ENCODE measurements at regions not wholly inside any gene's neighbourhood (a gene's known extent, or its start where the extent isn't known, plus 50 kb on each side); places are given as distances from the start of the nearest gene placed in this dataset.

DNA sequence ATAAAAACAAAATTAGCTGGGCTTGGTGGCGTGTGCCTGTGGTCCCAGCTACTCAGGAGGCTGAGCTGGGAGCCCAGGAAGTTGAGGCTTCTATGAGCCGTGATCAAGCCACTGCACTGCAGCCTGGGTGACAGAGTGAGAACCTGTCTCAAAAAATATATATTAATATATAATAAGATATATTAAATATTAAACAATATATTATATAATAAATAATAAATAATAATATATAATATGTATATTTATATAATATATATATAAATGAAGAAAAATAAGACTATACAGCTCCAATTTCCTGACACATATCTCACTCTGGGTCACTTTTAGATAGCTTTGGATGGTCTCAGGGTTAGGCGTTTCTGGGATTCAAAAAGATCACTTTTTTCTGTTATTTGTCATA, 74.2 kb upstream of the DPPA4 start:
- TF ChIP-seq, protein P1, sequence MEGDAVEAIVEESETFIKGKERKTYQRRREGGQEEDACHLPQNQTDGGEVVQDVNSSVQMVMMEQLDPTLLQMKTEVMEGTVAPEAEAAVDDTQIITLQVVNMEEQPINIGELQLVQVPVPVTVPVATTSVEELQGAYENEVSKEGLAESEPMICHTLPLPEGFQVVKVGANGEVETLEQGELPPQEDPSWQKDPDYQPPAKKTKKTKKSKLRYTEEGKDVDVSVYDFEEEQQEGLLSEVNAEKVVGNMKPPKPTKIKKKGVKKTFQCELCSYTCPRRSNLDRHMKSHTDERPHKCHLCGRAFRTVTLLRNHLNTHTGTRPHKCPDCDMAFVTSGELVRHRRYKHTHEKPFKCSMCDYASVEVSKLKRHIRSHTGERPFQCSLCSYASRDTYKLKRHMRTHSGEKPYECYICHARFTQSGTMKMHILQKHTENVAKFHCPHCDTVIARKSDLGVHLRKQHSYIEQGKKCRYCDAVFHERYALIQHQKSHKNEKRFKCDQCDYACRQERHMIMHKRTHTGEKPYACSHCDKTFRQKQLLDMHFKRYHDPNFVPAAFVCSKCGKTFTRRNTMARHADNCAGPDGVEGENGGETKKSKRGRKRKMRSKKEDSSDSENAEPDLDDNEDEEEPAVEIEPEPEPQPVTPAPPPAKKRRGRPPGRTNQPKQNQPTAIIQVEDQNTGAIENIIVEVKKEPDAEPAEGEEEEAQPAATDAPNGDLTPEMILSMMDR (conservative IDR thresholded peaks at IDR 0.05; ENCODE audit: low read length): no peak
- no peak for TF ChIP-seq EZH2phosphoT487 (IDR thresholded peaks at IDR 0.05; ENCODE audit: borderline replicate concordance, low read depth, low read length)
